PC-3 (cell line): ENCODE measurements at regions not wholly inside any gene's neighbourhood (a gene's known extent, or its start where the extent isn't known, plus 50 kb on each side); places are given as distances from the start of the nearest gene placed in this dataset.

ENCODE experiments used
- ATAC-seq: fragments of 200-7000 bp; cut with Tn5 transposase; 2 replicates; pipeline ENCODE4 v1.9.1; 2020; ENCODE audit warnings: mild to moderate bottlenecking, moderate library complexity
- BruUV-seq: library from RNA; stranded (reverse); fragments of 400-500 nt; replicated peaks from 2 replicates; lab custom pipeline; 2021; lab: Mats Ljungman, UMichigan
- CTCF ChIA-PET: fragments of 300-600 bp; sonication (Branson Sonifier 250); formaldehyde crosslinking; loops from one replicate; lab custom pipeline; 2022; ENCODE audit warnings: antibody characterized with exemption; lab: Charles Lee
- POLR2A ChIA-PET: fragments of 300-600 bp; sonication (Branson Sonifier 250); formaldehyde crosslinking; loops from one replicate; lab custom pipeline; 2022; ENCODE audit warnings: antibody characterized with exemption; ENCODE audit not compliant: unreplicated experiment; lab: Charles Lee
- DNase-seq: peaks from one replicate; pipeline ENCODE4 v3.0.0-alpha.2; 2015
- H2AFZ ChIP-seq: fragments of 300-600 bp; sonication (generic); 2 replicates; pipeline ENCODE4 v1.6.0; 2016; ENCODE audit warnings: antibody characterized with exemption, low read length
- H3F3A ChIP-seq: fragments of 300-600 bp; sonication (generic); one replicate; pipeline ENCODE4 v1.6.0; 2017; ENCODE audit warnings: antibody characterized with exemption, low read length, control low read depth, mild to moderate bottlenecking; ENCODE audit not compliant: unreplicated experiment
- H3K27ac ChIP-seq: fragments of 300-600 bp; sonication (generic); 2 replicates; pipeline ENCODE4 v1.5.1; 2016; ENCODE audit warnings: mild to moderate bottlenecking, low read length
- H3K27me3 ChIP-seq: fragments of 300-600 bp; sonication (generic); 2 replicates; pipeline ENCODE4 v1.6.1; 2016; ENCODE audit warnings: low read length, mixed read lengths
- H3K36me3 ChIP-seq: fragments of 300-600 bp; sonication (generic); 2 replicates; pipeline ENCODE4 v1.6.1; 2016; ENCODE audit warnings: low read depth, mixed run types, low read length, mixed read lengths
- H3K4me1 ChIP-seq: fragments of 300-600 bp; sonication (generic); 2 replicates; pipeline ENCODE4 v1.5.1; 2016; ENCODE audit warnings: low read length; ENCODE audit not compliant: insufficient read depth
- H3K4me2 ChIP-seq: fragments of 300-600 bp; sonication (generic); 2 replicates; pipeline ENCODE4 v1.6.0; 2016; ENCODE audit warnings: low read length
- H3K4me3 ChIP-seq: fragments of 300-600 bp; sonication (generic); 2 replicates; pipeline ENCODE4 v1.5.1; 2016; ENCODE audit warnings: mild to moderate bottlenecking, low read length, mixed read lengths
- H3K79me2 ChIP-seq: fragments of 300-600 bp; sonication (generic); 2 replicates; pipeline ENCODE4 v1.6.1; 2017; ENCODE audit warnings: low read length, mixed read lengths
- H3K9ac ChIP-seq: fragments of 300-600 bp; sonication (generic); 2 replicates; pipeline ENCODE4 v1.6.0; 2016; ENCODE audit warnings: mild to moderate bottlenecking, low read length
- H3K9me2 ChIP-seq: fragments of 300-600 bp; sonication (generic); replicated peaks from 2 replicates; pipeline ENCODE4 v1.6.1; 2016; ENCODE audit warnings: mixed run types, low read length, mixed read lengths
- H3K9me3 ChIP-seq: fragments of 300-600 bp; sonication (generic); 2 replicates; pipeline ENCODE4 v1.6.1; 2016; ENCODE audit warnings: low read length, mixed read lengths
- H4K20me1 ChIP-seq: fragments of 300-600 bp; sonication (generic); 2 replicates; pipeline ENCODE4 v1.6.1; 2016; ENCODE audit warnings: low read length, mixed read lengths
- CTCF ChIP-seq: fragments of 300-600 bp; sonication (generic); conservative IDR thresholded peaks from 2 replicates; pipeline ENCODE4 v1.5.1; 2017; ENCODE audit warnings: antibody characterized with exemption, low read depth, mild to moderate bottlenecking, low read length
- EZH2 ChIP-seq: fragments of 300-600 bp; sonication (generic); IDR thresholded peaks from one replicate; pipeline ENCODE4 v1.6.1; 2017; ENCODE audit warnings: antibody characterized with exemption, mild to moderate bottlenecking, low read length; ENCODE audit not compliant: unreplicated experiment
- EZH2phosphoT487 ChIP-seq: fragments of 300-600 bp; sonication (generic); IDR thresholded peaks from 2 replicates; pipeline ENCODE4 v1.6.1; 2018; ENCODE audit warnings: mild to moderate bottlenecking, antibody characterized with exemption, low read length, borderline replicate concordance
- intact Hi-C: fragments of 100-400 bp; cut with micrococcal nuclease; formaldehyde crosslinking; loops from 2 replicates; pipeline ENCODE4 v1.9.0; 2023

- Histone ChIP-seq H4K20me1 (no peaks in the 10 kb centered on the region), H3K4me3 (no peak overlapping the region), H3K9ac (no peak overlapping the region), H2AFZ (no peak overlapping the region), H3K9me3 (no peaks in the 10 kb centered on the region), H3K36me3 (no peaks in the 10 kb centered on the region), H3K9me2 (no peaks in the 10 kb centered on the region), H3K27me3 (peaks cover 87% of the 10 kb centered on the region), H3K79me2 (no peaks in the 10 kb centered on the region), H3K27ac (no peak overlapping the region), H3F3A (no peaks in the 10 kb centered on the region), H3K4me2 (no peak overlapping the region), H3K4me1 (no peaks in the 10 kb centered on the region)
- intact Hi-C loops, result no loop called here
- DNase-seq, result no peak
- ChIA-PET CTCF (no interaction called here), POLR2A (interaction anchor here (0.6 kb wide), 1 partner anchor 138 kb away, joined by 6 read pairs; no protein-coding TSS in a partner anchor)
- no peak for TF ChIP-seq EZH2
- no peak for TF ChIP-seq CTCF
- no peak for TF ChIP-seq EZH2phosphoT487
- no TSS peak for BruUV-seq
- no peak for ATAC-seq
These were observed 50.4 kb upstream of the NECTIN1 start for GRCh38 chr11:119779195-119780071.
